GM20000 (cell line): ENCODE measurements at regions not wholly inside any gene's neighbourhood (a gene's known extent, or its start where the extent isn't known, plus 50 kb on each side); places are given as distances from the start of the nearest gene placed in this dataset.

Experiments
- DNase-seq: peaks from one replicate; pipeline ENCODE4 v3.0.0; 2012; ENCODE audit warnings: low spot score
- TF ChIP-seq, protein P1 (sequence below): IDR thresholded peaks from 2 replicates; pipeline ENCODE4 v1.5.1; 2012; ENCODE audit warnings: mild to moderate bottlenecking, control low read depth; ENCODE audit errors: extremely low read depth, missing control alignments

GRCh38 chr2:180146541-180146940 lies 139.4 kb upstream of the CWC22 start:
- no peak for DNase-seq
- TF ChIP-seq, protein P1, sequence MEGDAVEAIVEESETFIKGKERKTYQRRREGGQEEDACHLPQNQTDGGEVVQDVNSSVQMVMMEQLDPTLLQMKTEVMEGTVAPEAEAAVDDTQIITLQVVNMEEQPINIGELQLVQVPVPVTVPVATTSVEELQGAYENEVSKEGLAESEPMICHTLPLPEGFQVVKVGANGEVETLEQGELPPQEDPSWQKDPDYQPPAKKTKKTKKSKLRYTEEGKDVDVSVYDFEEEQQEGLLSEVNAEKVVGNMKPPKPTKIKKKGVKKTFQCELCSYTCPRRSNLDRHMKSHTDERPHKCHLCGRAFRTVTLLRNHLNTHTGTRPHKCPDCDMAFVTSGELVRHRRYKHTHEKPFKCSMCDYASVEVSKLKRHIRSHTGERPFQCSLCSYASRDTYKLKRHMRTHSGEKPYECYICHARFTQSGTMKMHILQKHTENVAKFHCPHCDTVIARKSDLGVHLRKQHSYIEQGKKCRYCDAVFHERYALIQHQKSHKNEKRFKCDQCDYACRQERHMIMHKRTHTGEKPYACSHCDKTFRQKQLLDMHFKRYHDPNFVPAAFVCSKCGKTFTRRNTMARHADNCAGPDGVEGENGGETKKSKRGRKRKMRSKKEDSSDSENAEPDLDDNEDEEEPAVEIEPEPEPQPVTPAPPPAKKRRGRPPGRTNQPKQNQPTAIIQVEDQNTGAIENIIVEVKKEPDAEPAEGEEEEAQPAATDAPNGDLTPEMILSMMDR = no peak

- TF ChIP-seq, protein P1 = no peak
- DNase-seq = no peak
These were observed 139.0 kb upstream of the CWC22 start for GRCh38 chr2:180146114-180146513.

- TF ChIP-seq, protein P1 = no peak
- DNase-seq = no peak
These were observed 138.1 kb upstream of the CWC22 start for GRCh38 chr2:180145163-180145562.

- DNase-seq = no peak
- TF ChIP-seq, protein P1 = no peak
These were observed 137.3 kb upstream of the CWC22 start for GRCh38 chr2:180144338-180144813.

DNA sequence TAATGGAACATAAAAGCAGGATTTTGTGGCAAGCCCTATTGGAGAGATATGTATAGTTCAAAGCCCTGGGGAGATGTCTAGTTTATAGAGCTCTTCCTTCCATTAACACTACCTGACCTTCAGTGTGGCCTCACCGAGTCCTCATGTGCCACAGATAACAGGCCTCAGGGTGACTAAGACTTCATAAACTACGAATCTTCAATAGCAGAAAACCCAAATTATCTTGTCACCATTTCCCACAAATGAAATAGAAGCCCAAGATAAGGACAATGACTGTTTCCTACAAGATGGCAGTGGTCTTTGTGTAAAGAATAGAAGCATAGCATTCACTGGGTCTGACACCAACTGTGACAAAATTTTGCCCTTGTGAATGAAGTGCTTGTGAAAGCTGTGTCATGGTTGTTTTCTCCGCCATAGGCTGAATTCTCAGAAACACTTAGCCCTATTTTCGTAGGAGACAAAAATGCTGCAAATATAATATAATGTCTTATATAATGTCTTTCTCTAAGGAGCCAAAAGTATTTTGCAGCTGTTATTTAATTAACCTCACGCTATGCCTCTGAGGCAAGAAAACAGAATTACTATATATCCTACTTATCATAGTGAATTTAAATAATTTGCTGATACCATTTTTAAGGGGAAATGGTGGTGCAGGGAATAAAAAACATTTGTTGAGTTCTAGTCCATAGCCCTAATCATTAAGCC lies 136.7 kb upstream of the CWC22 start:
- TF ChIP-seq, protein P1 = no peak
- DNase-seq = no peak

DNA sequence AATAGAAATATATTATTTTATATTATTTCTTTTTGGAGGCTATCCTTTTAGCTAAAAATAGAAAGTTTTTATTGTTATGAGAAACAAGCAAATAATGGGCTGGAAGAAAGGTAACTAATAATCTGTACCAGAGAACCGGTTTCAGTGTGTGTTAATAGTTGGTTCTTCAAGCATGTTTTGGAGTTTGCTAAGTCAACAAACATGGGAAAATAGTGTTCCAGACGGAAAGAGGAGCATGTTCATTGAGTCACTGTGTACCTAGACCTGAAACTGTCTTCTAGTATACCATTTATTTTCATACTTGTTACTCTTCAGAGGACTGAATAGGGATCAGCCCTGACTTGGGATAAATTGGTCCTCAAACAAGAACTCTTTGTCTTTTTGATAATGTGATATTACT lies 134.5 kb upstream of the CWC22 start:
- DNase-seq = no peak

GRCh38 chr2:180133736-180134135 lies 126.6 kb upstream of the CWC22 start:
- DNase-seq = no peak
- TF ChIP-seq, protein P1 = no peak

More for the DNA sequence above, 134.5 kb upstream of the CWC22 start:
- TF ChIP-seq, protein P1 = no peak
